ENCODE measurements at regions not wholly inside any gene's neighbourhood (a gene's known extent, or its start where the extent isn't known, plus 50 kb on each side); places are given as distances from the start of the nearest gene placed in this dataset.

- Histone ChIP-seq H3K27ac (ENCODE audit: low read depth, low read length) (peak overlapping the region; percentile 82), H3K4me3 (ENCODE audit: low read depth, low read length) (no peak overlapping the region), H3K27me3 (ENCODE audit: control insufficient read depth, insufficient read depth, low read length) (no peaks in the 10 kb centered on the region), H3K9me3 (ENCODE audit: control insufficient read depth, insufficient read depth, low read length) (no peaks in the 10 kb centered on the region)
- CTCF ChIA-PET: interaction anchor here (1.0 kb wide), 1 partner anchor 9 kb away, joined by 3 read pairs; no protein-coding TSS in a partner anchor
- DNase-seq (ENCODE audit: low read depth, low spot score): peak; percentile 21
- TF ChIP-seq, protein P1, sequence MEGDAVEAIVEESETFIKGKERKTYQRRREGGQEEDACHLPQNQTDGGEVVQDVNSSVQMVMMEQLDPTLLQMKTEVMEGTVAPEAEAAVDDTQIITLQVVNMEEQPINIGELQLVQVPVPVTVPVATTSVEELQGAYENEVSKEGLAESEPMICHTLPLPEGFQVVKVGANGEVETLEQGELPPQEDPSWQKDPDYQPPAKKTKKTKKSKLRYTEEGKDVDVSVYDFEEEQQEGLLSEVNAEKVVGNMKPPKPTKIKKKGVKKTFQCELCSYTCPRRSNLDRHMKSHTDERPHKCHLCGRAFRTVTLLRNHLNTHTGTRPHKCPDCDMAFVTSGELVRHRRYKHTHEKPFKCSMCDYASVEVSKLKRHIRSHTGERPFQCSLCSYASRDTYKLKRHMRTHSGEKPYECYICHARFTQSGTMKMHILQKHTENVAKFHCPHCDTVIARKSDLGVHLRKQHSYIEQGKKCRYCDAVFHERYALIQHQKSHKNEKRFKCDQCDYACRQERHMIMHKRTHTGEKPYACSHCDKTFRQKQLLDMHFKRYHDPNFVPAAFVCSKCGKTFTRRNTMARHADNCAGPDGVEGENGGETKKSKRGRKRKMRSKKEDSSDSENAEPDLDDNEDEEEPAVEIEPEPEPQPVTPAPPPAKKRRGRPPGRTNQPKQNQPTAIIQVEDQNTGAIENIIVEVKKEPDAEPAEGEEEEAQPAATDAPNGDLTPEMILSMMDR (IDR thresholded peaks at IDR 0.05; ENCODE audit: low read depth, low read length): no peak
- POLR2A ChIA-PET: no interaction called here
These were observed 249.0 kb upstream of the OSR1 start for GRCh38 chr2:19607400-19607799.

DNA sequence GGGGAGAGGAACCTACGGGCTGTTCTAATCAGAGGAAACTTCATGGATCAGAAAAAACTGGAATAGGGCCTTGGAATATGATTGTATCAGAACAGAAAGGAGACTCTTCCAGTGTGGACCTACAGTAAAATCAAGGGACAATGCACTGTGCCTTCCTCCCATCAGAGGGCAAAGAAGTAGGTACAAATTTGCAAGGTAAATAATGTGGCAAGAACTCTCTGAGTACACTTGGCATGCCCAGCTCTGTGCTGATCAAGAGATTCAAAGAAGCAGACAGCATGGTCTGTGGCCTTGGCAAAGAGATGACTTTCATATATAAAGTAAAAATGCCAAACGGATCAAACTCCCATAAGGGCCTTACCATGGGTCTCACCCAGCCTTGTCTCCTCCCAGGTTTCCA, 242.6 kb upstream of the OSR1 start:
- H3K27me3 ChIP-seq (ENCODE audit: control insufficient read depth, insufficient read depth, low read length): no peaks in the 10 kb centered on the region
- DNase-seq (ENCODE audit: low read depth, low spot score): no peak
- H3K4me3 ChIP-seq (ENCODE audit: low read depth, low read length): no peak overlapping the region
- POLR2A ChIA-PET: no interaction called here
- CTCF ChIA-PET: no interaction called here
- TF ChIP-seq, protein P1 (IDR thresholded peaks at IDR 0.05; ENCODE audit: low read depth, low read length): no peak
- H3K9me3 ChIP-seq (ENCODE audit: control insufficient read depth, insufficient read depth, low read length): no peaks in the 10 kb centered on the region
- no peak overlapping the region for H3K27ac ChIP-seq (ENCODE audit: low read depth, low read length)

DNA sequence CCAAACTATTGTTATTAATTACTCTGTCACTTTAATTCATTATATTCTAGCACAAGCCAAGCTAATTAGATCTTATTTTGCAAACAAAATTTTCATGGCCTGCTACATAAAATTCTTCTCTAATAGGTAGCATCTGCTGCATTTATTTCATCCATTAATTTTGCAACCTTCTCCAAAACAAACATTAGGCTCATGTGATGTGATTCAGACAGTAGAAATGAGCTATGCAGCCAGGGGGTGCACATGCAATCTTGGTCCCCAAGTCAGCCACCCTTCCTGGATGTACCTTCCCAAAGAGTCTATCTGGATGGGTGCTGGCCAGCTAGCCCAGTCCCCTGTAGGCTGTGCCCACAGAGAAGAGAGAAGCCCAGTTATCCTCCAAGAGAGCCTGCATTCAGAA, 242.1 kb upstream of the OSR1 start:
- Histone ChIP-seq H3K27me3 (ENCODE audit: control insufficient read depth, insufficient read depth, low read length) (no peaks in the 10 kb centered on the region), H3K9me3 (ENCODE audit: control insufficient read depth, insufficient read depth, low read length) (no peaks in the 10 kb centered on the region), H3K4me3 (ENCODE audit: low read depth, low read length) (no peak overlapping the region), H3K27ac (ENCODE audit: low read depth, low read length) (no peak overlapping the region)
- DNase-seq (ENCODE audit: low read depth, low spot score): no peak
- CTCF ChIA-PET: interaction anchor here (0.8 kb wide), 1 partner anchor 9 kb away, joined by 4 read pairs; no protein-coding TSS in a partner anchor
- TF ChIP-seq, protein P1 (IDR thresholded peaks at IDR 0.05; ENCODE audit: low read depth, low read length): no peak; the same call in 1 of the 2 replicates
- POLR2A ChIA-PET: no interaction called here

DNA sequence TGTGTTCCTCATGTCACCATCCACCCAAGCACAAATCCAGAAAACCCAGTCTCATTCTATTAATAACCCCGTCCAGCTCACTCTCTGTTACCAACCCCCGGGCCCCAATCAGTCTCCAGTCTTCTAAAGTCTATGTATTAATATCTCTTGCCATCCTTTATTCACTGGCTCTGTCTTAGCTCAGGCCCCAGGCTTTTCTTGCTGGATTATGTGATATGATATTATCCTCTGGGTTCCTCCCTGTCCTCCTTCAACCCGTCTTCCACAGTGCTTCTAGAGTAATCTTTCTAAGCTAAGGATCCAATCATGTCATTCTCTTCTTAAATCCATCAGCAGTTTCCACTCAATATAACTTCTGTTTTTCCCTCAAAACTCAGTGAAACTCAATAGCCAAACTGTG, 240.5 kb upstream of the OSR1 start:
- ChIA-PET CTCF (no interaction called here), POLR2A (no interaction called here)
- DNase-seq (ENCODE audit: low read depth, low spot score): no peak
- H3K27ac ChIP-seq (ENCODE audit: low read depth, low read length): no peak overlapping the region
- H3K4me3 ChIP-seq (ENCODE audit: low read depth, low read length): no peak overlapping the region
- no peaks in the 10 kb centered on the region for H3K27me3 ChIP-seq (ENCODE audit: control insufficient read depth, insufficient read depth, low read length)
- H3K9me3 ChIP-seq (ENCODE audit: control insufficient read depth, insufficient read depth, low read length): no peaks in the 10 kb centered on the region
- TF ChIP-seq, protein P1 (IDR thresholded peaks at IDR 0.05; ENCODE audit: low read depth, low read length): no peak

DNA sequence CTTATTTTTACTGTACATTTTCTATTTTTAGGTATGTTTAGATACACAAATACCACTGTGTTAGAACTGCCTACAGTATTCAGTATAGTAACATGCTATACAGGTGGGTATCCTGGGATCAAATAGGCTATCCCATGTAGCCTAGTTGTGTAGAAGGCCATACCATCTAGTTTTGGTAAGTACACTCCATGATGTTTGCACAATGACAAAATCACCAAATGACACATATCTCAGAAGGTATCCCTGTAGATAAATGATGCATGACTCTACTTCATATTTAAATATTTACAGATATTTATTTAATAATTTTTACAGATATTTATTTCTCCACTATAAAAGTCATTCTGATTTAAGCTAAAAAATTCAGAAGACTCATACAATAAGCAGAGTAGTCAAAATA, 233.8 kb upstream of the OSR1 start:
- Histone ChIP-seq H3K27ac (ENCODE audit: low read depth, low read length) (no peak overlapping the region), H3K9me3 (ENCODE audit: control insufficient read depth, insufficient read depth, low read length) (no peaks in the 10 kb centered on the region), H3K27me3 (ENCODE audit: control insufficient read depth, insufficient read depth, low read length) (peaks cover 3% of the 10 kb centered on the region), H3K4me3 (ENCODE audit: low read depth, low read length) (no peak overlapping the region)
- TF ChIP-seq, protein P1 (IDR thresholded peaks at IDR 0.05; ENCODE audit: low read depth, low read length): no peak
- ChIA-PET CTCF (no interaction called here), POLR2A (no interaction called here)
- no peak for DNase-seq (ENCODE audit: low read depth, low spot score)
